MM.1S (cell line): ENCODE measurements at regions not wholly inside any gene's neighbourhood (a gene's known extent, or its start where the extent isn't known, plus 50 kb on each side); places are given as distances from the start of the nearest gene placed in this dataset.

Source experiments
- DNase-seq: peaks from one replicate; pipeline ENCODE4 v3.0.0-alpha.2; 2015
- H2AFZ ChIP-seq: fragments of 300-600 bp; sonication (generic); 2 replicates; pipeline ENCODE4 v1.6.0; 2016; ENCODE audit warnings: antibody characterized with exemption, low read length
- H3F3A ChIP-seq: fragments of 300-600 bp; sonication (generic); 2 replicates; pipeline ENCODE4 v1.6.1; 2016; ENCODE audit warnings: mild to moderate bottlenecking, antibody characterized with exemption, low read length, moderate library complexity, mixed read lengths; ENCODE audit not compliant: insufficient read depth
- H3K27ac ChIP-seq: fragments of 300-600 bp; sonication (generic); 2 replicates; pipeline ENCODE4 v1.5.1; 2016; ENCODE audit warnings: mild to moderate bottlenecking, low read length
- H3K27me3 ChIP-seq: fragments of 300-600 bp; sonication (generic); replicated peaks from 2 replicates; pipeline ENCODE4 v1.6.0; 2016; ENCODE audit warnings: low read length; ENCODE audit not compliant: insufficient read depth
- H3K36me3 ChIP-seq: fragments of 300-600 bp; sonication (generic); replicated peaks from 2 replicates; pipeline ENCODE4 v1.6.1; 2016; ENCODE audit warnings: mild to moderate bottlenecking, low read length, mixed read lengths; ENCODE audit not compliant: insufficient read depth
- H3K4me1 ChIP-seq: fragments of 300-600 bp; sonication (generic); 2 replicates; pipeline ENCODE4 v1.6.1; 2016; ENCODE audit warnings: low read length, mixed read lengths
- H3K4me2 ChIP-seq: fragments of 300-600 bp; sonication (generic); 2 replicates; pipeline ENCODE4 v1.6.0; 2016; ENCODE audit warnings: low read depth, low read length
- H3K4me3 ChIP-seq: fragments of 300-600 bp; sonication (generic); 2 replicates; pipeline ENCODE4 v1.5.1; 2016; ENCODE audit warnings: low read length, mixed read lengths
- H3K79me2 ChIP-seq: fragments of 300-600 bp; sonication (generic); 2 replicates; pipeline ENCODE4 v1.6.1; 2016; ENCODE audit warnings: mixed run types, low read length, mixed read lengths
- H3K9ac ChIP-seq: fragments of 300-600 bp; sonication (generic); 2 replicates; pipeline ENCODE4 v1.6.1; 2016; ENCODE audit warnings: low read length, mixed read lengths
- H3K9me2 ChIP-seq: fragments of 300-600 bp; sonication (generic); replicated peaks from 2 replicates; pipeline ENCODE4 v1.6.1; 2016; ENCODE audit warnings: mild to moderate bottlenecking, low read length, mixed read lengths; ENCODE audit not compliant: insufficient read depth
- H3K9me3 ChIP-seq: fragments of 300-600 bp; sonication (generic); replicated peaks from 2 replicates; pipeline ENCODE4 v1.6.1; 2016; ENCODE audit warnings: mild to moderate bottlenecking, low read length, mixed read lengths; ENCODE audit not compliant: insufficient read depth
- H4K20me1 ChIP-seq: fragments of 300-600 bp; sonication (generic); 2 replicates; pipeline ENCODE4 v1.6.1; 2016; ENCODE audit warnings: mild to moderate bottlenecking, low read length, moderate library complexity, mixed read lengths; ENCODE audit not compliant: insufficient read depth
- CTCF ChIP-seq: fragments of 300-600 bp; sonication (generic); IDR thresholded peaks from 2 replicates; pipeline ENCODE4 v1.5.1; 2016; ENCODE audit warnings: antibody characterized with exemption, low read length, mixed read lengths
- EZH2 ChIP-seq: fragments of 300-600 bp; sonication (generic); optimal IDR thresholded peaks from 2 replicates; pipeline ENCODE3; 2017; ENCODE audit warnings: low read depth, mild to moderate bottlenecking, antibody characterized with exemption, low read length, mixed read lengths
- EZH2phosphoT487 ChIP-seq: fragments of 300-600 bp; sonication (generic); IDR thresholded peaks from 2 replicates; pipeline ENCODE4 v1.6.1; 2018; ENCODE audit warnings: antibody characterized with exemption, low read length

DNA sequence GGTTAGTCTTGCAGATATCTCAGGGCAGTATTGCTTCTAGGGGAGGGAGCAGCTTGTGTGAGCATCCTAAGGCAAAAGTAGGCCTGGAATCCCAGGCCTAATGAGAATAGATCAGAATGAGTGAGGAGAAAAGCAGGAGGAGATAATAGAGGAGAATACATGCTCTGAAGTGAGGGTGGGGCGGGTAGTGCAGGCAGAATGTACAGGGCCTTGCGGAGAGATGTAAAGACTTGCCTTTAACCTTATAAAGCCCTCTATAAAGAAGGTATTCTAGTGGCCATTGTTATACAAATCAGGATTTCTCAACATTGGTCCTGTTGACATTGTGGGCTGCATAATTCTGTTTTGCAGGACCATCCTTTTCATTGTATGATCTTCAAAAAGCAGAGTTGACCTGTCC, 855.3 kb downstream of the PCDH7 start:
- no peak for DNase-seq
- H3K36me3 ChIP-seq, result no peaks in the 10 kb centered on the region
- no peaks in the 10 kb centered on the region for H3K79me2 ChIP-seq
- H3K27me3 ChIP-seq, result no peaks in the 10 kb centered on the region
- H3F3A ChIP-seq, result no peaks in the 10 kb centered on the region
- no peak overlapping the region for H3K9ac ChIP-seq
- H3K9me3 ChIP-seq, result no peaks in the 10 kb centered on the region
- no peak overlapping the region for H3K4me2 ChIP-seq
- no peak overlapping the region for H3K27ac ChIP-seq
- no peaks in the 10 kb centered on the region for H3K9me2 ChIP-seq
- TF ChIP-seq EZH2 (no peak), EZH2phosphoT487 (no peak), CTCF (no peak)
- H4K20me1 ChIP-seq, result no peaks in the 10 kb centered on the region
- H3K4me3 ChIP-seq, result no peak overlapping the region
- no peaks in the 10 kb centered on the region for H3K4me1 ChIP-seq
- H2AFZ ChIP-seq, result no peak overlapping the region

DNA sequence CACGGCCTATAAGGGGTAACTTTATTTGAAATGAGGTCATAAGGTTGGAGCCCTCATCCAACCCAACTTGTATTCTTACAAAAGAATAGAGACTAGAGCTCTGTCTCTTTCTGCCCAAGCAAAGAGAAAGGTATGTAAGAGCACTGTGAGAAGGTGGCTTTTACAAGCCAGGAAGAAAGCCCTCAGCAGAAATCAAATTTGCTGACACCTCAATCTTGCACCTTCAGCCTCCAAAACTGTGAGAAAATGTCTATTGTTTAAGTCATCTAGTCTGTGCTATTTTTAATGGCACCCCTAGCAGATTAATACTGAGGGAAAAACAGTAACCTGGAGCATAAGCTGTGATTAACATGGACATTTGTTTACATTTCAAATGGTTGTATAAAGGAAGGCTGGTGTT, 860.7 kb downstream of the PCDH7 start:
- Histone ChIP-seq H2AFZ (no peak overlapping the region), H3K27me3 (no peaks in the 10 kb centered on the region), H3K9me3 (no peaks in the 10 kb centered on the region), H3K36me3 (no peaks in the 10 kb centered on the region), H3K79me2 (no peaks in the 10 kb centered on the region), H3F3A (no peaks in the 10 kb centered on the region), H4K20me1 (no peaks in the 10 kb centered on the region), H3K9ac (no peak overlapping the region), H3K4me2 (peak overlapping the region; percentile 18; the same call in 1 of the 2 replicates), H3K4me1 (no peaks in the 10 kb centered on the region), H3K27ac (no peak overlapping the region), H3K9me2 (no peaks in the 10 kb centered on the region), H3K4me3 (no peak overlapping the region)
- TF ChIP-seq CTCF (no peak), EZH2 (no peak), EZH2phosphoT487 (no peak)
- peak; percentile 58 for DNase-seq

GRCh38 chr4:31585503-31585902, 865.3 kb downstream of the PCDH7 start:
- no peak for DNase-seq

More at GRCh38 chr4:31585503-31585902, 865.3 kb downstream of the PCDH7 start:
- H3F3A ChIP-seq, result no peaks in the 10 kb centered on the region
- no peaks in the 10 kb centered on the region for H3K9me2 ChIP-seq
- no peak overlapping the region for H3K4me3 ChIP-seq
- H3K36me3 ChIP-seq, result no peaks in the 10 kb centered on the region
- no peaks in the 10 kb centered on the region for H3K27me3 ChIP-seq
- no peaks in the 10 kb centered on the region for H3K9me3 ChIP-seq
- no peaks in the 10 kb centered on the region for H3K79me2 ChIP-seq
- no peak overlapping the region for H2AFZ ChIP-seq
- no peaks in the 10 kb centered on the region for H4K20me1 ChIP-seq
- no peak overlapping the region for H3K9ac ChIP-seq
- no peaks in the 10 kb centered on the region for H3K4me1 ChIP-seq
- H3K27ac ChIP-seq, result no peak overlapping the region
- no peak overlapping the region for H3K4me2 ChIP-seq
- TF ChIP-seq EZH2phosphoT487, result no peak
- no peak for TF ChIP-seq CTCF
- TF ChIP-seq EZH2, result no peak
